HepG2 (cell line): ENCODE measurements at regions not wholly inside any gene's neighbourhood (a gene's known extent, or its start where the extent isn't known, plus 50 kb on each side); places are given as distances from the start of the nearest gene placed in this dataset.

Experiments used
- ATAC-seq: fragments of 200-7000 bp; cut with Tn5 transposase; 3 replicates; pipeline ENCODE4 v1.9.1; 2020; ENCODE audit warnings: mild to moderate bottlenecking, moderate library complexity
- BruUV-seq: library from RNA; stranded (reverse); fragments of 400-500 nt; replicated peaks from 2 replicates; lab custom pipeline; 2021; lab: Mats Ljungman, UMichigan
- CTCF ChIA-PET: fragments of 300-600 bp; formaldehyde crosslinking; extraction: SDS; loops from one replicate; lab custom pipeline; 2021; ENCODE audit warnings: low total read pairs, inconsistent platforms, low intra/inter-chr PET ratio; lab: Yijun Ruan, JAX
- POLR2A ChIA-PET: fragments of 350-600 bp; sonication (Branson Sonifier 250); formaldehyde crosslinking; loops from one replicate; lab custom pipeline; 2020; ENCODE audit warnings: antibody characterized with exemption, inconsistent platforms; lab: Yijun Ruan, JAX
- DNase-seq: peaks from one replicate; pipeline ENCODE4 v3.0.0-alpha.2; 2015; ENCODE audit warnings: low spot score
- FAIRE-seq: peaks from 3 replicates; lab custom pipeline; 2011; peaks lifted over from hg19 to GRCh38; lab: Jason Lieb, UNC
- H2AFZ ChIP-seq: one replicate; pipeline ENCODE4 v1.6.1; 2011; ENCODE audit warnings: low read length, inconsistent platforms
- H3K27ac ChIP-seq: fragments of 300-600 bp; 3 replicates; pipeline ENCODE4 v1.8.0; 2011; ENCODE audit warnings: mixed run types, mild to moderate bottlenecking, mixed read lengths, low read length, inconsistent platforms; ENCODE audit not compliant: insufficient read depth; ENCODE audit errors: extremely low read length
- H3K27me3 ChIP-seq, 2 experiments: fragments of 200-600 bp in 1 of 2; 2 replicates in 1 of 2; 3 replicates in 1 of 2; pipeline versions ENCODE4 v1.6.0 to v1.8.0; 2011; ENCODE audit warnings: low read length in 2 of 2, mild to moderate bottlenecking in 2 of 2, moderate library complexity in 2 of 2, inconsistent platforms in 1 of 2; ENCODE audit not compliant: insufficient read depth in 2 of 2, control insufficient read depth in 1 of 2
- H3K36me3 ChIP-seq, 2 experiments: fragments of 200-600 bp in 1 of 2; replicated peaks in 1 of 2; 2 replicates in 1 of 2; 3 replicates in 1 of 2; pipeline versions ENCODE4 v1.5.1 to v1.8.0; 2011; ENCODE audit warnings: low read length in 2 of 2, inconsistent platforms in 1 of 2; ENCODE audit not compliant: insufficient read depth in 2 of 2, control insufficient read depth in 1 of 2
- H3K4me1 ChIP-seq: 2 replicates; pipeline ENCODE4 v1.5.1; 2012; ENCODE audit warnings: low read length, inconsistent platforms; ENCODE audit not compliant: insufficient read depth
- H3K4me2 ChIP-seq: 2 replicates; pipeline ENCODE4 v1.6.0; 2011; ENCODE audit warnings: low read depth, low read length, inconsistent platforms
- H3K4me3 ChIP-seq, 3 experiments: fragments of 200-600 bp in 1 of 3; sonication (generic), shearing (Covaris generic) in 1 of 3; replicated peaks in 1 of 3; 2 replicates each; pipeline ENCODE4 v1.5.1; 2011 to 2016; ENCODE audit warnings: low read length in 3 of 3, inconsistent platforms in 2 of 3, low read depth in 2 of 3, mild to moderate bottlenecking in 2 of 3, control low read depth in 1 of 3, mixed read lengths in 1 of 3; ENCODE audit not compliant: insufficient read depth in 1 of 3
- H3K79me2 ChIP-seq: one replicate; pipeline ENCODE4 v1.6.1; 2011; ENCODE audit warnings: low read length, inconsistent platforms; ENCODE audit not compliant: insufficient read depth
- H3K9ac ChIP-seq: 2 replicates; pipeline ENCODE4 v1.6.0; 2011; ENCODE audit warnings: mild to moderate bottlenecking, low read depth, low read length, inconsistent platforms; ENCODE audit not compliant: insufficient read depth
- H3K9me3 ChIP-seq: 2 replicates; pipeline ENCODE4 v1.5.1; 2012; ENCODE audit warnings: mild to moderate bottlenecking, low read length
- H4K20me1 ChIP-seq: 2 replicates; pipeline ENCODE4 v1.6.0; 2011; ENCODE audit warnings: inconsistent platforms, mild to moderate bottlenecking, low read length, moderate library complexity; ENCODE audit not compliant: insufficient read depth
- FOSL2 ChIP-seq: sonication (generic); formaldehyde crosslinking; IDR thresholded peaks from 2 replicates; pipeline ENCODE4 v1.4.0; 2020; ENCODE audit warnings: missing genetic modification reagents
- TSC22D2 ChIP-seq: sonication (generic); formaldehyde crosslinking; IDR thresholded peaks from 2 replicates; pipeline ENCODE4 v1.5.1; 2020; ENCODE audit warnings: missing genetic modification reagents, mild to moderate bottlenecking, borderline replicate concordance
- ZNF224 ChIP-seq: sonication (generic); formaldehyde crosslinking; IDR thresholded peaks from 2 replicates; pipeline ENCODE4 v1.5.0; 2020; ENCODE audit warnings: mild to moderate bottlenecking, missing genetic modification reagents
- ZNF780A ChIP-seq: sonication (generic); formaldehyde crosslinking; IDR thresholded peaks from 2 replicates; pipeline ENCODE4 v1.8.0; 2022; ENCODE audit warnings: mild to moderate bottlenecking, missing genetic modification reagents, moderate library complexity
- WGBS: methylation state at CpG from one replicate; pipeline ENCODE4 v1.1.6; 2017; ENCODE audit warnings: low lambda C conversion rate; 5-methylcytosine and 5-hydroxymethylcytosine counted together
- in situ Hi-C: cut with HindIII; loops from 2 replicates; pipeline ENCODE4 v1.10.0; 2017; ENCODE audit warnings: low pct_unique_long_range_greater_than_20kb; ENCODE audit not compliant: extremely low pct_ligation_motif_present
- intact Hi-C: fragments of 100-400 bp; cut with micrococcal nuclease; formaldehyde crosslinking; loops from one replicate; pipeline ENCODE4 v1.10.0; 2022; ENCODE audit not compliant: unreplicated experiment
- TF ChIP-seq, protein P1 (sequence below): sonication (generic); formaldehyde crosslinking; IDR thresholded peaks from 2 replicates; pipeline ENCODE4 v1.8.0; 2022; ENCODE audit warnings: missing genetic modification reagents, mild to moderate bottlenecking, inconsistent platforms, borderline replicate concordance
- TF ChIP-seq, protein P2 (sequence below): IDR thresholded peaks from 2 replicates; pipeline ENCODE4 v1.6.1; 2016; ENCODE audit warnings: control low read depth
- TF ChIP-seq, protein P3 (sequence below): sonication (generic); formaldehyde crosslinking; IDR thresholded peaks from 2 replicates; pipeline ENCODE4 v1.8.0; 2022; ENCODE audit warnings: mild to moderate bottlenecking, missing genetic modification reagents, moderate library complexity

DNA sequence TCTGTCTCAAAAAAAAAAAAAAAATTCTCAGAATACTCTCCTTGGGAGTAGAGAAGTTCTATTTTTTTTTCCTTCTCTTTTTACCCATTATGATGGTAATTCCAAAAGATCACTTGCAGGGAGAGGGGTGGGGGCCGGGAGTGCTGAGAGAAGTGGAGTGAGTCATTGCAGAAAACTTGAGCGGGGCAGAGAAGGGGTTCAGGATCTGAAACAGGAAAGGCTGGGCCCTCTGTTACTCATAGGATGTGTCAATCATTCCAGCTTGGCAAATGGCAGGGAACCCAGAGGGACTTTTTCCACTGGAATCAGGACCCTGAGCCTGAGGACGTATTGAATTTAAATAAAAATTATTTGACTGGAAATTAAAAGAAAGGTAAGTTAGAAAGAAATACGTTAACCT, 111.4 kb upstream of the ARMC2 start:
- Histone ChIP-seq H4K20me1 (no peaks in the 10 kb centered on the region), H2AFZ (no peak overlapping the region), H3K9ac (no peak overlapping the region), H3K36me3 (no peaks in the 10 kb centered on the region), H3K4me3 (no peak overlapping the region), H3K27ac (no peak overlapping the region), H3K79me2 (no peaks in the 10 kb centered on the region), H3K9me3 (no peaks in the 10 kb centered on the region), H3K27me3 (no peaks in the 10 kb centered on the region), H3K4me2 (no peak overlapping the region), H3K4me1 (peaks cover 71% of the 10 kb centered on the region)
- TF ChIP-seq, protein P1, sequence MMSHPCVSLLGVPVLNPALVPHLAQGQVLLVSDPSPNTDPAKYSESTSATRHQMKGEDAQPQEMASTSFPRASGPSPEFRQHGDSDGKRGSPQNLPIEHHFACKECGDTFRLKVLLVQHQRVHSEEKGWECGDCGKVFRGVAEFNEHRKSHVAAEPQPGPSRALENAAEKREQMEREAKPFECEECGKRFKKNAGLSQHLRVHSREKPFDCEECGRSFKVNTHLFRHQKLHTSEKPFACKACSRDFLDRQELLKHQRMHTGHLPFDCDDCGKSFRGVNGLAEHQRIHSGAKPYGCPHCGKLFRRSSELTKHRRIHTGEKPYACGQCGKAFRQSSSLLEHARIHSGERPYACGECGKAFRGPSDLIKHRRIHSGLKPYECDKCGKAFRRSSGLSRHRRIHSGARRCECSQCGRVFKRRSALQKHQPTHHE (CRISPR knock-in tag), result no peak
- TF ChIP-seq, protein P2, sequence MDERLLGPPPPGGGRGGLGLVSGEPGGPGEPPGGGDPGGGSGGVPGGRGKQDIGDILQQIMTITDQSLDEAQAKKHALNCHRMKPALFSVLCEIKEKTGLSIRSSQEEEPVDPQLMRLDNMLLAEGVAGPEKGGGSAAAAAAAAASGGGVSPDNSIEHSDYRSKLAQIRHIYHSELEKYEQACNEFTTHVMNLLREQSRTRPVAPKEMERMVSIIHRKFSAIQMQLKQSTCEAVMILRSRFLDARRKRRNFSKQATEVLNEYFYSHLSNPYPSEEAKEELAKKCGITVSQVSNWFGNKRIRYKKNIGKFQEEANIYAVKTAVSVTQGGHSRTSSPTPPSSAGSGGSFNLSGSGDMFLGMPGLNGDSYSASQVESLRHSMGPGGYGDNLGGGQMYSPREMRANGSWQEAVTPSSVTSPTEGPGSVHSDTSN (CRISPR knock-in tag), result peak; percentile 77
- TF ChIP-seq FOSL2 (CRISPR knock-in tag), result peak; percentile 76
- no peak for FAIRE-seq
- peak; percentile 17; the same call in 1 of the 3 replicates for ATAC-seq
- intact Hi-C loops, result no loop called here
- POLR2A ChIA-PET, result no interaction called here
- 11% methylated on average over 4 of the region's 4 CpGs for WGBS
- CTCF ChIA-PET, result no interaction called here
- no TSS peak for BruUV-seq
- in situ Hi-C loops, result no loop called here
- DNase-seq, result peak; percentile 27

DNA sequence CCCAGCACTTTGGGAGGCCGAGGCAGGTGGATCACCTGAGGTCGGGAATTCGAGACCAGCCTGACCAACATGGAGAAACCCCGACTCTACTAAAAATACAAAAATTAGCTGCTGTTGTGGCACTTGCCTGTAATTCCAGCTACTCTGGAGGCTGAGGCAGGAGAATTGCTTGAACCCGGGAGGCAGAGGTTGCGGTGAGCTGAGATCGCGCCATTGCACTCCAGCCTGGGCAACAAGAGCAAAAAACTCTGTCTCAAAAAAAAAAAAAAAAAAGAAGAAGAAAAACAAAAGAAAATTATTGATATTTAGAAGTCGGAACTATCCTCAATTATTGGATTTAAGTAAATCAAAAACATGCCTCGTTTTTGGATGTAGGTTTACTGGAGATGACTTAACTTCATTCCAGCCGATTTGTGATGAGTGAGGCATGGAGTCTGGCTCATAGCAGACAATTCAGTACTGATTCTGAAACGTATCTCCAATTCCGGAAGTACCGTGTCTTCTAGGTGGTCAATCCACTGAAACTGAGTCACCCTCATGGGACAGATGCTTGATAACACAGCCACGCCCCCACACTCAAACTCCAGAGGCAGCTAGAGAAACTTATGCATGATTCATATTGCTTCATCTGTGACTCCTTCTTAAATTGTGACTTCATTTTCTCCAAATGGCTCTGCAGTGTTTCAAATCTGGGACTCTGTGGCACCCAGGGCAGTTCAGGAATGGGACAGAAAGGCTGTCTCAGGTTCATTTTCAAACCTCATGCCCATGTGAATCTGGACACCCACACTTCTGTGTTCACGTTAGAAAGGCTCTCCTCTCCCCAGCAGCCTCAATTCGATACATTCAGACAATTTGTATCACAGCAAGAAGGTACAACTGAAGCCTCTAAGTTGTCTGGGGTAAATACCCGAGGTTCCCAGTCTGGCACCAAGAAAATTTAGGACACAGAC, 110.4 kb upstream of the ARMC2 start:
- in situ Hi-C loops, result no loop called here
- Histone ChIP-seq H3K27me3 (no peaks in the 10 kb centered on the region), H3K9me3 (no peaks in the 10 kb centered on the region), H3K9ac (no peak overlapping the region), H3K4me2 (no peak overlapping the region), H3K36me3 (no peaks in the 10 kb centered on the region), H4K20me1 (no peaks in the 10 kb centered on the region), H3K79me2 (no peaks in the 10 kb centered on the region), H3K4me3 (no peak overlapping the region), H3K27ac (no peak overlapping the region), H3K4me1 (peaks cover 71% of the 10 kb centered on the region), H2AFZ (no peak overlapping the region)
- DNase-seq, result no peak
- POLR2A ChIA-PET, result no interaction called here
- ATAC-seq, result no peak
- WGBS, result 78% methylated on average over 18 of the region's 18 CpGs
- intact Hi-C loops, result no loop called here
- TF ChIP-seq FOSL2 (CRISPR knock-in tag) (0 out of 2 replicates have a peak, but pooled peaks have one; percentile 30), ZNF780A (CRISPR knock-in tag) (no peak), TSC22D2 (CRISPR knock-in tag) (no peak), ZNF224 (CRISPR knock-in tag) (no peak)
- TF ChIP-seq, protein P3, sequence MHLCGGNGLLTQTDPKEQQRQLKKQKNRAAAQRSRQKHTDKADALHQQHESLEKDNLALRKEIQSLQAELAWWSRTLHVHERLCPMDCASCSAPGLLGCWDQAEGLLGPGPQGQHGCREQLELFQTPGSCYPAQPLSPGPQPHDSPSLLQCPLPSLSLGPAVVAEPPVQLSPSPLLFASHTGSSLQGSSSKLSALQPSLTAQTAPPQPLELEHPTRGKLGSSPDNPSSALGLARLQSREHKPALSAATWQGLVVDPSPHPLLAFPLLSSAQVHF (CRISPR knock-in tag), result no peak
- no TSS peak for BruUV-seq
- no peak for FAIRE-seq
- CTCF ChIA-PET, result no interaction called here
